GM18873 (cell line): ENCODE measurements at regions not wholly inside any gene's neighbourhood (a gene's known extent, or its start where the extent isn't known, plus 50 kb on each side); places are given as distances from the start of the nearest gene placed in this dataset.

ENCODE experiments used
- ATAC-seq: cut with Tn5 transposase; IDR thresholded peaks from one replicate; pipeline ENCODE4 v1.9.1; 2021; ENCODE audit warnings: mild to moderate bottlenecking, moderate library complexity, moderate number of reproducible peaks; ENCODE audit not compliant: unreplicated experiment, low FRiP score

DNA sequence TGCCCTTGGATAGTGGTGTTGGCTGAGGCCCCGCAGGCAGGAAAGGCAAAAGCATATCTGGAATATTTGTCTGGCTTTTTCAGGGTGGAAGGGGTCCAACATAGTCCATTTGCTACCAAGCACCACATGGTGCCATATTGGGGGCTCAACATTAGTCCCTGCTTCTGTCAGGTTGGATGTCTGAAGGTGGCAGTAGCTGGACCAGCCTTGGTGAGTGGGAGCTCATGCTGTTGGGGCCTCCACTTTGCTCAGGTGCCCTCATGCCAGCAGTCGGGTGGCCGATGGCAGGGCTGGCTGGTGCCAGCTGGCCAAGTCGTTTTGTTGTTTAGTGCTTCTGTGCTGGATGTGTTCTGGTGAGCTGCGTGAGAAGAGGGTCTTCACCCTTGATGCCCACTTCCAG is 135.3 kb downstream of the PAPOLA start:
- no peak for ATAC-seq

DNA sequence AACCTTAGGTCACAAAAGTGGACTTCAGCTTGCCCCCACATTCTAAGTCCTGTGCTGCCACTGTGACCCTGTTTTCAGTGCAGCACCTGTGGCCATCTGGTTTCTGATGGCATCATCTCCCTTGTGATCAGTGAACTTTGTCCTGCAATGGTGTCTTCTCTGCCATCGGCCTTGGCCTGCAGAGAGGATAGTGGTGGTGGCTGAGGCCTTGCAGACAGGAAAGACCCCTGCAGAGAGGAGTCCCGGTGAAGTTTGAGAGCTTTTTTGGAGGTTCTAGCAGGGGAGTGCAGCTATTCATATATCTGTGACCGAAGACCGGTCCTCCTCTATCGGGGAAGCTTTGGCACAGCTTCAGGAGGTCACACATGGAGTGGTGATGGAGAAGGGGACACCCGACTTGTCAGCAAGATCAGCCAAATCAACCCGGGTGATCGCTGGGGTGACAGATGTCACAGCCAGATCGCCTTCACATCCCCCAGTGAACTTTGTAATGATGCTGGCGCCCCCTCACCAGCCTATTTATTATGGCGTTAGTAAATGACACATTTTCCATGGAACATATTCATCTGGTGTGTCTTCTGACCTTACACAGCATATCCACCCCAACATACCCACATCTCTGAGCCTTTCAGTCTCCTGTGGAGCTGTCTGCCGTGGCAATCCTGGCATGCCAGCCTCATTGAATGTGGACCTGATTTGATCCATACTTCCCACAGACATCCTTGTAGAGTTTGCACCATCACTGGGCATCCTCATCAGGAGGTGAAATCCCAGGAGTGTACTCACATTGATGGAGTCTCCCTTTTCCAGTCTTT is 136.1 kb downstream of the PAPOLA start:
- ATAC-seq: no peak

DNA sequence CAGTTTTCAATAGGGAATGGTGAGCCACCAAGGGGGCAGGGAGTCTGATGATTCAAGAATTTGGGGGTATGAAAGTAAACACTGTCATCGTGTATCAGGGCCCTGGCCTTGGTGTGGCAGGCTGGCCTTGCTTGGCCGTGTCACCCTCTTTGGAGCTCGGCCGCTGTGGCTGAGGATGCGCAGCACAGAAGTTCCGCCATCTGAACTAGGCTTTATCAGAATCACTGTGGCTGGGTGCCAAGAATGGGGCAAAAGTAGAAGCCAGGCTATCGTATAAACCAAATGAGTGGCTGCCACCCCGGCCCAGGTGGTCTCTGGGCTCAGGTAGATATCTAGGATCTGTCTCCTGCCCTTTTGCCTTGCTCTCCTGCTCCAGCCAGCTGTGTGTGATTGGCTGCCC is 137.4 kb downstream of the PAPOLA start:
- no peak for ATAC-seq

DNA sequence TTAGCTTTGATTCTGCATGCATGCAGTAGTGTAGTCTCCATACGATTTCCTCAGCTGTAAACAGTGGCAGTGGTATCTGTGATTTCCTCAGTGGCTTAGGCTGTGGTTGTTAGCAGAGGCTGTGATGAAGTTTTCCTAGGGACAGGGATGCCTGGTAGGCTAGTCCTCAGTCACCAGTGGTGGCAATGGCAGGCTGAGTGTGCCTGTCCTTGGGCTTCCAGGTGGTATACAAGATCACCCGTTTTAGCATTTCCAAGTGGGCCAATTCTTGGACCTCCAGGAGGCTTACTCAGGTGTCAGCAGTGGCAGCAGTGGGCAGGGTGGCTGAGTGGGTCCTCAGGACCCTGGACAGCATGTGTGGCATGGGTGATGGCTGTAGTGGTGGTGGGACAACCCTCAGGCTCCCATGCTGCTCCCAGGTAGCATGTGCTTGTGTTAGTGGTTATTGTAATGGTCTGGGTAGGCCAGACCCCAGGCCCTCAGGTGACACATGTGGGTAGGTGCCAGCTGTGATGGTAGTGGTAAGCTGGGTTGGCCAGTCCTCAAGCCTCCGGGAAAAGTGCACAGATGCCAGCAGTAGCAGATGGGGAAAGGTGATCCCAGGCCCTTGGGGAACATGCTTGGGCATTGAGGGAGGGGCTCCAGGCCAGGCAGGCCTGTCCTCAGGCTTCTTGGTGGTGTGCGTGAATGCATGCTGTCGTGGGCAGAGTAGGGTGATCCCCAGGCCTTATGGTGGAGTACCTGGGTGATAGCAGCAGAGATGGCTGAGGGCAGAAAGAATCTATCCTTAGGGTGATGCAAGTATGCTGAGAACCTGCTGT is 146.5 kb downstream of the PAPOLA start:
- ATAC-seq: no peak

DNA sequence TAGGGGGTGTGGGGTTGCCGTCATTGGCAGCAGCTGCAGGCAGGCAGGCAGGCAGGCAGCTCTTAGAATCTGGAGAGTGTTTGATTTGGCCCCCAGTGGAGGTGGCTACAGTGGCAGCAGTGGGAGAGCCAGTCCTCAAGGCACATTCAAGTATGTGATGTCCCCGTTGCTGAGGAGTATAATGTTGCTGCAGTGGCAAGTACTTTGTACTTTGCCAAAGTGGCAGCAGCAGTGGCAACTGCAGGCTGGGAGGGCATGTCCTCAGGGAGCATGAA is 147.1 kb downstream of the PAPOLA start:
- ATAC-seq: no peak

DNA sequence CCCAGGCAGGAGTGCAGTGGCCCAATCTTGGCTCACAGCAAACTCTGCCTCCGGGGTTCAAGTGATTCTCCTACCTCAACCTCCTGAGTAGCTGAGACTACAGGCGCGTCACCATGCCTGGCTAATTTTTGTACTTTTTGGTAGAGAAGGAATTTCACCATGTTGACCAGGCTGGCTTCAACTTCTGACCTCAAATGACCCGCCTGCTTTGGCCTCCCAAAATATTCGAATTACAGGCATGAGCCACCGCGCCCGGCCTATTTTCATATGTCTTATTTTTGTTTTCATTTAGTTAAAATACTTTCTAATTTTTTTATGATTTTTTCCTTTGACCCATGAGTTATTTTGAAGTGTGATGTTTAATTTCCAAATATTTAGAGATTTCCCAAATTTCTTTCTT is 143.6 kb upstream of the VRK1 start:
- no peak for ATAC-seq

DNA sequence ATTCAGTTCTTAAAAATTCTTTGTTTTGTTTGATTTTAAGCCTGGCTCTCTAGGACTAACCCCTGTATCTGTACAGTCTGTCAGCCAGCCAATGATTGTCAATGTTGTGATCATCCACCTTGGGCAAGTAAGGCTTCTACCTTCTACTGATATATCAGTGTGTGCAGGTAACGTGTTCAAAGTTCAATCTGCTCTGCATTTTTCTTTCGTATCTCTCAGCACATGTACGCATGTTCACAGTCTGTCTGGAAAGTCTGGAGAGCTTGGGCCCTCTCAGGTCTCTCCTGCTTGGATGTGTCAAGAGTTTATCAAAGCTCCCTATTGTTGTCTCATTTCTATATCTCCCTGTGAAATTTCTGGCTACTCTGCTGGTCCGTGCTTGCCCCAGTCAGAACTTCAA is 138.6 kb upstream of the VRK1 start:
- ATAC-seq: no peak

DNA sequence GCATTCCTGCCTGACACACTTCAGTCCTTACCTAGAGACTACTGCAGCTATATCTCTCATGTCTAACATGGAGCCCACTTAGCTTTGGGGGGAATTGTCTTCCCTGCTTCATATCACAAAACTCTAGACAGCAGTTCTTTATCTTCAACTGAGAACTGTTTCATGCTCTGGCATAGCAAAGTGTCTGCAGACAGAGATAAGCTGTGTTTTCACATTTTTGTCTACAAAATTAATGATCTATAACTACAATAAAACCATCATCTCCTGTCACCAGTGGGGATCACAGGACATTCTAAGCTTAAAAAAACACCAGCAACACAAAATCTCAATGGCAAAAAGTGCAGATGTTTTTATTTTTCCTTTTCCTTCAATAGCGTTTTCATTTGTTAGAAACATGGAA is 137.1 kb upstream of the VRK1 start:
- ATAC-seq: no peak

DNA sequence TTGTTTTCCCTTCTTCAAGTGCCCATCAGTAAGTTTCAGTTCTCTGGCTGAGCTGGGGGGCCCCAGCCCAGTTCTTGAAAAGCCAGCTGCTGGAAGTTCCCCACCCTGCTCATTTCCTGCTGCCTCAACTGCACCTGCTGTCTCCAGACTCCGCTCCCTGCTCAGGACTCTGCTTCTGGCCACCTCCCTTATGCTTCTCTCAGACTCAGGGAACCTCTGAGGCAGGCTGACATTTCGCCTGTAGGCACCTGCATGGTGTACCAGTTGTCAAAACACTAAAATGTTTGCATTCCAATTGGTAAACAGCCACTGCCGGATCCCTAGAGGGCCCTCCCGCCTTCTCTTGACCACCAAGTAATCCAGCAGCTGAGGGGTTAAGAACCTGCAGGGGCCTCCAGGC is 136.5 kb upstream of the VRK1 start:
- no peak for ATAC-seq

DNA sequence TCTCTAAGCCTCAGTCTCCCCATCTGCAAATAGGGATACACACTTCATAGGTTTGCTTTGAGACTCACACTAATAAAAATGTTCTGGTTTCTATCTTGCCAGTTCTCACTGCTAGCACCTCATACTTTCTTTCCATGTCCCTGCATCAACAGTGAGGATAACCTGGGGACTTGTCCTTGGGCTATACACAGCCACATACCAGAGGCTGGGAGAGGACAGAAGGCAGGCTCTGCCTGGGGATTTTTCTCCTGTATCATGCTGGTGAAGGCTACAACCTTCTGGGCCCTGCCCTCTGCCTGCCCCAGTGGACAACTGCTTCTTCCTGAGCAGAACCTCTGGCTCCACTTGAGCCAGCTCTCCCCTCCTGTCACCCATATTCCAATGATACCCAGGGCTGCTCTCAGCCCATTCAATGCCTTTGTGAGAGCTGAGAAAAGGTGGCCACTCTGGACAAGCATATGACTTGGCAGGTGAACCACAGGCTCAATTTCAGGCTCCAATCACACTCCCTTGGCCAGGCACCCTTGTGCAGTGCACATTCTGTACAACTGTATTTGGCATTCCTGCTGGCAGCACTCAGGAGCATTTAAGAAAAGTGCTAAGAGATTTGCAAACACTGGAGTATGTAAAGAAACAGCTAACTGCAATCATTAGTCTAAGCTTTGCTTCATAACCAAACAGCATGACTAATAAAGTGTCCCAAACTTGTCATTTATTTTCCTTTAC is 135.8 kb upstream of the VRK1 start:
- no peak for ATAC-seq

DNA sequence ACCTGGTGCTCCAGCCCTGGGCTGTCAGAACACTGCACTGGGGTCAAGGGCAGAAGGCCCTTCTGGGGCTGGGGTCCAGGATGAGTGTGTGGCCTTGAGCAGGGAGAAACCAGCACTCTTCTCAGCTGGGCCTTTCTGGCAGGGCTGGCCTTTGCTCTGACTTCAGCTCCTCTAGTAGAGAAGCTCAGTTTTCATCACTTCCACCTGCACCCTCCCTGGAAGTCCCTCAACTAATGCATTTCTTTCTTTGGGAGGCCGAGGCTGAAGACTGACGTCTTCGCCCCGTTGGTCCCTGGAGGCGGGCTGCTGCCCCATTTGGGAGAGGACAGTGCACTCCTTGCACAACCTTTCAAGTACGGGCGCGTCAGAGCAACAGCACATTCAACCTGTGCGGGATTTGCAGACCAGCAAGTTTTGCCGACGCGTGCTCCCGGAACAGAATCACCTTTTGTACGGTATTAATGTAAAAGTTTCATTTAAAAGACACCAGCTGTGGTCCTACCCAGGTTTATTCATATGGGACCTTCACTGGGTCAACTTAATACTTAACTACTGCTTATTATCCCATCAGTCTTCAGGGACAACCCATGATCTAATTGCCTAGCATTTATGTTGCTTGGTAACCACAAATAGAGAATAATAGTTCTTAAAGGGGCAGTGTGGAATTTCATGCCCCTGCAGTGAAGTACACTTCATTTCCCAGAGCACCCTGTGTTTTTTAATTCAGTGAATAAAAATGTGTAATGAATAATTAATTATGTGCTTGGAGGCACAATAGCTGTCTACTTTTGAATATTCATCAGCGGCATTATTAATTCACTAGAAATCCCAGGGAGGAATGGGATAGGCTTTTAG is 134.8 kb upstream of the VRK1 start:
- ATAC-seq: no peak

DNA sequence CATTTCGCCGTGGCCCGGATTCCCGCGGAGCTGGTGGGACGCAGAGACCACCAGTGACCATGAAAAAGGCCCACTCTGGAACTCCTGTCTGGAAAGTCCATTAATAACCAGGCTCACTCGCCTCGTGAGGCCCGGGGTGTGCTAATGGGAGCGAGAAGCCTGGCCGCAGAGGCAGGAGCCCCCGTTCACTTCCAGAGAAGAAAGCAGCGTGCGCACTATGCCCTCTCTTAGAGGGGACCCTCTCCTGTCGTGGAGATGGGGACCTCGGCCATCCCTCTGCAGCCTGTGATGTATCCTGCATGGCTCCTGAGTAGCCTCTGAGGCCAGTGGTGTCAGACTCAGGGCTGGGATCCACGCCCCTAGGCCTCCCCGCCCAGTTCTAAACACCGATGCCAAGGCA is 134.1 kb upstream of the VRK1 start:
- ATAC-seq: no peak

DNA sequence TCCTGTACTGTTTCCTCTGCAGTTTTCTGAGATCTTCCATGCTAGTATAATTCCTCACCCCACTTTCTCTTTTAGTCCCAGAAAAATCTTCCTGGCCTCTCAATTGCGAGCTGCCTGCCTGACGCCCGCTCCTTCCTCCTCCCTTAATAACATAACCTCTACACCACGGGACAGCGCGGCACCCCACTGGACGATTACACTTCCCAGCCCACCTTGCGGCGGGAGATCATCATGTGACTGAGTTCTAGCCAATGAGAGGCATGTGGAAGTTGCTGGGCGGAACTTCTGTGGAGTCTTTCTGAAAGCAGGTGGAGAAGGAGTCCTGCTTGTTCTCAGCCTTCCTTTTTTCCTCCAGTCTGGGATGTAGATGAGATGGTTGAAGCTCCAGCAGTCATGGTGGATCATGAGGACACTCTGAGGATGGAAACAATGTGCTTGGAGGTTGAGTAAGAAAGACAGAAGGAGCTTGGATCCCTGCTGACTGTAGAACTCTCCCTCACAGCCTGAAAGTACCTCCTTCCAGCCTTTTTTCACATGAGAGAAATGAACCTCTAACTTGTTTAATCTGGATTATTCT is 133.6 kb upstream of the VRK1 start:
- ATAC-seq: no peak

DNA sequence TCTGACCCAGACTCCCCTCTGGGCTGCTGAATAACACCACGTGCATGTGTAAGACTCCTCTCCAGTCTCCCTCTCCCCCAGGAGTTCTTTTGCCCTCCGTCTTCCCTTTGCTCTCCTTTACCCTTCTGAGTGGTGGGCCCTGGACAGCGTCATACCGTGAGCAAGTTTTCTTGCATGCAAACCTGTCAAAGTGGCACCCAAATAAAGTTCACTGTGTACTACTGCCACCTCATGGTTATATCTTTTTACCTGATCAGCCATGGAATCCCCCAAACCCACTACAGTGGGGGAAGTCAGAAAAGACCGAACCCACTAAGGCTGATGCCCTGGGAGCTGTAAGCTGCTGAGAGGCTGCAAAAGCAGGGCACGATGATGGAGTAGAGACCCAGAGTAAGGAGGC is 131.1 kb upstream of the VRK1 start:
- no peak for ATAC-seq

DNA sequence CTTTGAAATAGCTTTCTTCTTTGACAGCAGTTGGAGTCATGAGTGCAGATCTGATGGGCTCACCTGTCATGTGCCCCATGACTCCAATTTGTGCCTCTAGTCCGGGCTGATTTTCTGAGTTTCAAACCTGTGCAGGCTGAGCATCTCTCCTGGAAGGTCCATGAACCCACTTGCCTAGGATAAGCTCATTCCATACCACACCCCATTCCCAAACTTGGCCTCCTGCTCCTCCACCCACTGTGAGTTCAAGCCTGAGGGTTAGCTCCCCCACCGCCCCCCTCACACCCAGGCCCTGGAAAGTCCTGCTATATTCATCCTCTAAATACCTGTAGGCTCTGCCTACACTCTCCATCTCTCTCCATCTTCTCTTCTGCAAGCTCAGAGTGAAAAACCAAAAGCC is 126.8 kb upstream of the VRK1 start:
- ATAC-seq: no peak

DNA sequence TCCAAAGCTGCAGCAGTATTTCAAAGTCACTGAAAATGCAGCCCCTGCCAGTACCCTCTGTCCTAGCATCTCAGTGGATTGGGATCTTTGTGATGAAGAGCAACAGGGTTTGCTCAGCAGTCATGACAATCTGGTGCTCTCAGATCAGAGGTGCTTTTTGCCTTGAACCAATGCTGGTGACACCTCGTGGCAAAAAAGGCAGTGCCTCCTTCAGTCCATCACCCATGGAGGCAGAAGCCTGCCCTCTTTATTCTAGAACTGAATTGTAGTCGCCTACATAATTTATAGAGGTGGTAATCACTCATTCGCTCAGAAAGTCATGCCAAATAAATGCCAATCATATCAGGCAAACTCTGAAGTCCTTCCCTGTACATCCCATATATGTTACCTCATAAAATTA is 126.0 kb upstream of the VRK1 start:
- no peak for ATAC-seq

DNA sequence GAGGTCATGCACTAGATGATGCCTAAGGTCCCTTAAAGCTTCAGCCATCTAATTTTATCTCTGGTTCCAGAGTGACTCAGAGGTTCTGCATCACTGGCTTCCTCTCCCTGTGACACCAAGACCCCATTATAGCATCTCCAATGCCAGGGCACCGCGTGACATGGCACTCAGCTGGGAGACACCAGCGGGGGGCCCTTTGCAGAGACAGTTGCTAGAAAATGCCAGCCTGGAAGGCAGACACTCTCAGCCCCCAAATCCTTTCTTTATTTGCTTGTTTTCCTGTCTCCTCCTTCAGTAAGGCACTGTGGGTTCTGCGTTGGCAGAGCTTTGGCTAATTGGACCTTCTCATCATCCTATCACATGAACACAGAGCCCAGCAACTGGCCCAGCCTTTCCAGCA is 123.5 kb upstream of the VRK1 start:
- ATAC-seq: no peak

DNA sequence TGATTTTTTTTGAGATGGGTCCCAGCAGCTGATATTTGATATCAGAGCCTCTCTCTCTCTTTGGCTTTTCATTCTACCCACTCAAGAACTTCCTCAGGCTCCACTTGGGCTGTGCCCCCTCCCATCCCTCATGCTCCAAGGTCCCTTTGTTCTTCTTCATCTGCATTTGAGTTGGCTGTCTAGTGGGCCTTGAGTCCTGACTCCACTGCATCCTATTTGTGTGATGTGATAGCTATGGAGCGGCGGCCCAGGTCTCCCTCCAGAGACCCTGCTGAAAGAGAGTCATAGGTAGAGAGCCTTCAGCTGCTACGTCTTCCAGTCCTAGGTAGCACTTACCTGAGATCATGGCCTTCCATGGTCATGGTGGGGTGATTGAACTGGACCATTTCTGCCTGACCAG is 123.1 kb upstream of the VRK1 start:
- no peak for ATAC-seq

DNA sequence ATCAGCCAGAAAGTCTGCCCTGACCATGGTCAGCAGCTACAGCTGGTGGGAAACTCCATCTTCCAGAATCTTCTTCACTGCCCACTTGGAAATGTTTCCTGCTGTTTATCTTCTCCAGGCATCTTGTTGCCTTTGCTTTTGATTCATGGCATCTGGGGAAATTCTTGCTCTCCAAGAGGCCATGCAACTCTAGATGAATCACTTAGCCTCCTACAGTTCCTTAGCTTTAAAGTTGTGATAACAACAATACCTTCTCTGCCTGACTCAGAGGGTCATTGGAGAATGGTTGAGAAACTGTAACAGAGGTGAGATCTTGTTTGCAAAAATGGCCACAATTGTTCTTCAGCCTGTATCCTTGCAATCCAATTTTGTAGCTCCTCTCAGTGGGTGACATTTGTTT is 121.0 kb upstream of the VRK1 start:
- no peak for ATAC-seq

DNA sequence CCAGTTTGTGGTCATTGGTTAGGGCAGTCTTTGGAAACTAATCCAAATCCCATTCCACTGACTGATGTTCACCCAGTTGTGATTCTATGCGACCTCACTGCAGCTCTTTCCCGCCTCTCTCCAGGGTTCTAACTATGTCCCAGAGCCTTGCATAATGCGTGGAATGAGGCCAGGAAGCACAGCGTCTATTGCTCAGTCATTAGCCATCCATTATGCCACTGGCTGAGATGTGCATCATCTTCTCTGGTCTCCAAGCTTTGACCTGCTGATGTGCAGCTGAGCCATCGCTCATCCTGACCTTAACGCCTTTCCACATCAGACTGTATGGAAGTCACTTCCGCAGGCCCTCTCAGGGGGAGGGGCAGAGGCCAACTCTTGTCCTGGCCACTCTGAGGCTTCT is 115.4 kb upstream of the VRK1 start:
- no peak for ATAC-seq
